Prostate gland (tissue), 2 donors: ENCODE measurements at regions not wholly inside any gene's neighbourhood (a gene's known extent, or its start where the extent isn't known, plus 50 kb on each side); places are given as distances from the start of the nearest gene placed in this dataset.

Source experiments
- DNase-seq: peaks from one replicate; pipeline ENCODE4 v3.0.0-alpha.2; 2019; ENCODE audit warnings: low spot score
- H3K27ac ChIP-seq, 2 donors: fragments of 200-600 bp; sonication (generic); 2 replicates each; pipeline ENCODE4 v1.5.1; 2017 to 2019
- H3K27me3 ChIP-seq: fragments of 200-600 bp; sonication (generic); replicated peaks from 2 replicates; pipeline ENCODE4 v1.5.1; 2019; ENCODE audit not compliant: insufficient read depth
- H3K36me3 ChIP-seq, 2 donors: fragments of 200-600 bp; sonication (generic); 1 replicate in 1 of 2; 2 replicates in 1 of 2; pipeline versions ENCODE4 v1.5.1 to v1.8.1; 2017 to 2019
- H3K4me1 ChIP-seq: fragments of 200-600 bp; sonication (generic); replicated peaks from 2 replicates; pipeline ENCODE4 v1.5.1; 2019
- H3K4me3 ChIP-seq, 2 donors: fragments of 200-600 bp; sonication (generic); 2 replicates each; pipeline ENCODE4 v1.5.1; 2017 to 2019
- H3K9me3 ChIP-seq: fragments of 200-600 bp; sonication (generic); 2 replicates; pipeline ENCODE4 v1.5.1; 2017
- CTCF ChIP-seq, 4 experiments: fragments of 200-600 bp in 2 of 4; fragments of 450-650 bp in 2 of 4; sonication (generic) in 2 of 4; IDR thresholded peaks; 1 replicate in 3 of 4; 2 replicates in 1 of 4; pipeline ENCODE4 v1.5.1; 2016 to 2019; ENCODE audit warnings: antibody characterized with exemption in 4 of 4, mild to moderate bottlenecking in 2 of 4, moderate library complexity in 2 of 4
- POLR2A ChIP-seq: fragments of 450-650 bp; IDR thresholded peaks from one replicate; pipeline ENCODE4 v1.6.1; 2016; ENCODE audit warnings: antibody characterized with exemption, mild to moderate bottlenecking
- POLR2AphosphoS5 ChIP-seq: sonication (generic); formaldehyde crosslinking; IDR thresholded peaks from one replicate; pipeline ENCODE4 v1.6.1; 2017; ENCODE audit warnings: antibody characterized with exemption
- WGBS: methylation state at CpG from one replicate; pipeline ENCODE4 v1.1.5; 2018; 5-methylcytosine and 5-hydroxymethylcytosine counted together
- intact Hi-C: fragments of 100-400 bp; cut with DNase I; formaldehyde crosslinking; loops from one replicate; pipeline ENCODE4 v1.14.2; 2022

GRCh38 chr12:118827047-118827446 lies 154.3 kb upstream of the SRRM4 start:
- no peak for DNase-seq
- intact Hi-C loops: no loop called here
- Histone ChIP-seq H3K9me3 (no peaks in the 10 kb centered on the region), H3K27me3 (peaks cover 3% of the 10 kb centered on the region), H3K4me1 (no peaks in the 10 kb centered on the region), H3K36me3 (no peaks in the 10 kb centered on the region), H3K27ac (no peak overlapping the region), H3K4me3 (no peak overlapping the region)
- 37% methylated on average over 1 of the region's 1 CpG for WGBS
- TF ChIP-seq CTCF (IDR thresholded peaks at IDR 0.05) (no peak), POLR2AphosphoS5 (no peak), POLR2A (no peak)

- intact Hi-C loops: no loop called here
- H3K4me3 ChIP-seq: no peak overlapping the region
- DNase-seq: no peak
- WGBS: 78% methylated on average over 6 of the region's 6 CpGs
- no peaks in the 10 kb centered on the region for H3K9me3 ChIP-seq
- no peak for TF ChIP-seq POLR2A
- no peak for TF ChIP-seq CTCF (IDR thresholded peaks at IDR 0.05)
- no peak for TF ChIP-seq POLR2AphosphoS5
- H3K36me3 ChIP-seq: no peaks in the 10 kb centered on the region
- H3K4me1 ChIP-seq: no peaks in the 10 kb centered on the region
- H3K27ac ChIP-seq: no peak overlapping the region
- H3K27me3 ChIP-seq: peaks cover 3% of the 10 kb centered on the region
These were observed 153.7 kb upstream of the SRRM4 start for GRCh38 chr12:118827606-118828005.

GRCh38 chr12:118830296-118830695 lies 151.0 kb upstream of the SRRM4 start:
- intact Hi-C loops: no loop called here
- 90% methylated on average over 1 of the region's 1 CpG for WGBS
- no peak for DNase-seq
- H3K27me3 ChIP-seq: peaks cover 3% of the 10 kb centered on the region
- TF ChIP-seq CTCF (IDR thresholded peaks at IDR 0.05) (no peak), POLR2AphosphoS5 (no peak), POLR2A (no peak)
- no peaks in the 10 kb centered on the region for H3K36me3 ChIP-seq
- no peaks in the 10 kb centered on the region for H3K9me3 ChIP-seq
- H3K4me1 ChIP-seq: no peaks in the 10 kb centered on the region
- no peak overlapping the region for H3K27ac ChIP-seq
- H3K4me3 ChIP-seq: no peak overlapping the region

- WGBS: 92% methylated on average over 1 of the region's 1 CpG
- H3K27me3 ChIP-seq: no peaks in the 10 kb centered on the region
- H3K27ac ChIP-seq: no peak overlapping the region
- no peak overlapping the region for H3K4me3 ChIP-seq
- TF ChIP-seq POLR2A (no peak), CTCF (IDR thresholded peaks at IDR 0.05) (no peak), POLR2AphosphoS5 (no peak)
- intact Hi-C loops: no loop called here
- no peak for DNase-seq
- H3K9me3 ChIP-seq: no peaks in the 10 kb centered on the region
- no peaks in the 10 kb centered on the region for H3K4me1 ChIP-seq
- H3K36me3 ChIP-seq: no peaks in the 10 kb centered on the region
These were observed 145.4 kb upstream of the SRRM4 start for GRCh38 chr12:118835926-118836325.

GRCh38 chr12:118840399-118840798 lies 140.9 kb upstream of the SRRM4 start:
- no peak overlapping the region for H3K4me3 ChIP-seq
- TF ChIP-seq POLR2AphosphoS5: no peak
- no peak for TF ChIP-seq CTCF (IDR thresholded peaks at IDR 0.05)
- no peak for TF ChIP-seq POLR2A
- DNase-seq: no peak
- peaks cover 3% of the 10 kb centered on the region for H3K27me3 ChIP-seq
- no peaks in the 10 kb centered on the region for H3K4me1 ChIP-seq
- H3K9me3 ChIP-seq: no peaks in the 10 kb centered on the region
- H3K36me3 ChIP-seq: no peaks in the 10 kb centered on the region
- H3K27ac ChIP-seq: no peak overlapping the region
- intact Hi-C loops: no loop called here
